H9 (cell line): ENCODE measurements at regions not wholly inside any gene's neighbourhood (a gene's known extent, or its start where the extent isn't known, plus 50 kb on each side); places are given as distances from the start of the nearest gene placed in this dataset.

ENCODE experiments used
- DNase-seq: peaks from one replicate; pipeline ENCODE4 v3.0.0-alpha.2; 2017
- H2AFZ ChIP-seq: one replicate; pipeline ENCODE4 v1.6.1; 2013; ENCODE audit warnings: mild to moderate bottlenecking, low read length, control low read depth, moderate library complexity
- H2AK5ac ChIP-seq: 2 replicates; pipeline ENCODE4 v1.6.1; 2013; ENCODE audit warnings: low read length, control low read depth, mixed read lengths; ENCODE audit not compliant: insufficient read length
- H2BK120ac ChIP-seq: one replicate; pipeline ENCODE4 v1.6.1; 2013; ENCODE audit warnings: low read depth, mild to moderate bottlenecking, low read length, control low read depth, inconsistent platforms; ENCODE audit not compliant: poor library complexity, severe bottlenecking
- H2BK12ac ChIP-seq: 2 replicates; pipeline ENCODE4 v1.6.1; 2013; ENCODE audit warnings: low read length, control low read depth, mixed read lengths, low read depth; ENCODE audit not compliant: insufficient read length
- H2BK15ac ChIP-seq: 2 replicates; pipeline ENCODE4 v1.6.1; 2013; ENCODE audit warnings: low read depth, low read length, control low read depth
- H2BK20ac ChIP-seq: one replicate; pipeline ENCODE4 v1.6.1; 2013; ENCODE audit warnings: low read depth, mild to moderate bottlenecking, low read length, control low read depth, inconsistent platforms; ENCODE audit not compliant: poor library complexity, severe bottlenecking
- H2BK5ac ChIP-seq: 2 replicates; pipeline ENCODE4 v1.6.1; 2013; ENCODE audit warnings: low read length, control low read depth, mixed read lengths; ENCODE audit not compliant: insufficient read length
- H3K14ac ChIP-seq: 2 replicates; pipeline ENCODE4 v1.6.1; 2013; ENCODE audit warnings: low read length, control low read depth; ENCODE audit not compliant: insufficient read depth
- H3K18ac ChIP-seq: 2 replicates; pipeline ENCODE4 v1.6.1; 2013; ENCODE audit warnings: low read depth, mild to moderate bottlenecking, mixed read lengths, low read length, control low read depth; ENCODE audit not compliant: insufficient read length
- H3K23ac ChIP-seq: 2 replicates; pipeline ENCODE4 v1.6.1; 2013; ENCODE audit warnings: low read length, control low read depth, mixed read lengths, low read depth; ENCODE audit not compliant: insufficient read length
- H3K23me2 ChIP-seq: 2 replicates; pipeline ENCODE4 v1.6.1; 2013; ENCODE audit warnings: low read depth, mild to moderate bottlenecking, mixed read lengths, low read length, control low read depth; ENCODE audit not compliant: insufficient read length, poor library complexity, severe bottlenecking
- H3K27ac ChIP-seq: 2 replicates; pipeline ENCODE4 v1.5.1; 2013; ENCODE audit warnings: low read length, control low read depth, mixed read lengths, low read depth; ENCODE audit not compliant: insufficient read length
- H3K27me3 ChIP-seq: 2 replicates; pipeline ENCODE4 v1.6.1; 2013; ENCODE audit warnings: low read length, control low read depth, inconsistent platforms; ENCODE audit not compliant: insufficient read depth
- H3K4ac ChIP-seq: 2 replicates; pipeline ENCODE4 v1.6.1; 2013; ENCODE audit warnings: low read depth, mild to moderate bottlenecking, control low read depth, inconsistent platforms, low read length, moderate library complexity
- H3K4me1 ChIP-seq: 2 replicates; pipeline ENCODE4 v1.6.1; 2013; ENCODE audit warnings: low read length, control low read depth, inconsistent platforms; ENCODE audit not compliant: insufficient read depth
- H3K4me2 ChIP-seq: 2 replicates; pipeline ENCODE4 v1.6.1; 2013; ENCODE audit warnings: low read length, control low read depth, mixed read lengths; ENCODE audit not compliant: insufficient read length, insufficient read depth
- H3K56ac ChIP-seq: 2 replicates; pipeline ENCODE4 v1.6.1; 2013; ENCODE audit warnings: low read depth, mild to moderate bottlenecking, mixed read lengths, low read length, control low read depth; ENCODE audit not compliant: insufficient read length
- H3K79me1 ChIP-seq: 2 replicates; pipeline ENCODE4 v1.6.1; 2013; ENCODE audit warnings: low read depth, mild to moderate bottlenecking, moderate library complexity, low read length, control low read depth, inconsistent platforms; ENCODE audit not compliant: insufficient read depth, poor library complexity, severe bottlenecking
- H3K79me2 ChIP-seq: 2 replicates; pipeline ENCODE4 v1.6.1; 2013; ENCODE audit warnings: low read length, control low read depth, inconsistent platforms; ENCODE audit not compliant: insufficient read depth
- H3K9ac ChIP-seq: 2 replicates; pipeline ENCODE4 v1.6.1; 2013; ENCODE audit warnings: low read length, control low read depth, mixed read lengths; ENCODE audit not compliant: insufficient read length; ENCODE audit errors: extremely low read depth
- H3K9me3 ChIP-seq: one replicate; pipeline ENCODE4 v1.6.1; 2013; ENCODE audit warnings: low read depth, low read length, inconsistent platforms; ENCODE audit not compliant: control insufficient read depth
- H3T11ph ChIP-seq: one replicate; pipeline ENCODE4 v1.6.1; 2013; ENCODE audit warnings: mild to moderate bottlenecking, low read length, control low read depth, inconsistent platforms
- H4K20me1 ChIP-seq: one replicate; pipeline ENCODE4 v1.6.1; 2013; ENCODE audit not compliant: control insufficient read depth, insufficient read length, insufficient read depth
- H4K5ac ChIP-seq: 2 replicates; pipeline ENCODE4 v1.6.1; 2013; ENCODE audit warnings: low read depth, mild to moderate bottlenecking, mixed read lengths, low read length, control low read depth; ENCODE audit not compliant: insufficient read length
- H4K8ac ChIP-seq: replicated peaks from 2 replicates; pipeline ENCODE4 v1.6.1; 2013; ENCODE audit warnings: low read length, control low read depth, mixed read lengths, low read depth; ENCODE audit not compliant: insufficient read length
- H4K91ac ChIP-seq: 2 replicates; pipeline ENCODE4 v1.6.1; 2013; ENCODE audit warnings: low read depth, mild to moderate bottlenecking, moderate library complexity, mixed read lengths, low read length, control low read depth; ENCODE audit not compliant: insufficient read length
- H3K27ac Mint-ChIP-seq, 3 experiments: 2 replicates in 2 of 3; 3 replicates in 1 of 3; pipeline ENCODE4 v1.8.0; 2020 to 2021; ENCODE audit warnings: mixed read lengths in 3 of 3, mild to moderate bottlenecking in 1 of 3, moderate library complexity in 1 of 3
- H3K27me3 Mint-ChIP-seq: 2 replicates; pipeline ENCODE4 v1.8.0; 2021; ENCODE audit warnings: low read depth, mild to moderate bottlenecking, moderate library complexity, mixed read lengths
- H3K36me3 Mint-ChIP-seq, 3 experiments: 2 replicates in 2 of 3; 3 replicates in 1 of 3; pipeline ENCODE4 v1.8.0; 2020 to 2021; ENCODE audit warnings: low read depth in 3 of 3, mixed read lengths in 3 of 3; ENCODE audit not compliant: insufficient read depth in 1 of 3
- H3K4me1 Mint-ChIP-seq, 2 experiments: 2 replicates each; pipeline ENCODE4 v1.8.0; 2020; ENCODE audit warnings: mixed read lengths in 2 of 2
- H3K4me3 Mint-ChIP-seq, 2 experiments: 2 replicates in 1 of 2; 3 replicates in 1 of 2; pipeline ENCODE4 v1.8.0; 2020 to 2021; ENCODE audit warnings: mild to moderate bottlenecking in 2 of 2, mixed read lengths in 2 of 2, moderate library complexity in 1 of 2
- H3K9me3 Mint-ChIP-seq, 2 experiments: 2 replicates in 1 of 2; 3 replicates in 1 of 2; pipeline ENCODE4 v1.8.0; 2020; ENCODE audit warnings: mild to moderate bottlenecking in 2 of 2, mixed read lengths in 2 of 2, moderate library complexity in 1 of 2
- CTCF ChIP-seq: fragments of 200-600 bp; sonication (generic); conservative IDR thresholded peaks from 3 replicates; pipeline ENCODE4 v1.8.0; 2021; ENCODE audit warnings: antibody characterized with exemption, mild to moderate bottlenecking
- WGBS: extraction: QIAGEN DNeasy Blood & Tissue Kit; methylation state at CpG from one replicate; pipeline ENCODE4 v1.1.7; 2013; ENCODE audit warnings: missing lambda C conversion rate, low lambda C conversion rate, mixed read lengths; ENCODE audit not compliant: insufficient read length; ENCODE audit errors: extremely low coverage; 5-methylcytosine and 5-hydroxymethylcytosine counted together

GRCh38 chr3:59658274-59658673, 608.4 kb upstream of the CFAP20DC start:
- Mint-ChIP-seq H3K27ac (no peak overlapping the region), H3K27me3 (peaks cover 3% of the 10 kb centered on the region), H3K4me3 (no peak overlapping the region), H3K36me3 (no peaks in the 10 kb centered on the region), H3K4me1 (peaks cover 15 to 16% of the 10 kb centered on the region in 2 experiments), H3K9me3 (no peaks in the 10 kb centered on the region; a peak in 1 of 5 replicates)
- WGBS = no CpG with 5 or more reads among the region's 3 CpGs
- Histone ChIP-seq H3K27ac (no peak overlapping the region), H2AK5ac (no peak overlapping the region), H2BK120ac (no peak overlapping the region), H3K23me2 (no peaks in the 10 kb centered on the region), H3K4ac (no peak overlapping the region), H3K56ac (no peak overlapping the region), H3K18ac (no peak overlapping the region), H2BK5ac (no peak overlapping the region), H2BK12ac (no peak overlapping the region), H3K4me2 (no peak overlapping the region), H2BK20ac (no peak overlapping the region), H2AFZ (no peak overlapping the region), H3K4me1 (no peaks in the 10 kb centered on the region), H3T11ph (no peak overlapping the region), H2BK15ac (no peak overlapping the region), H3K27me3 (no peaks in the 10 kb centered on the region), H4K8ac (no peak overlapping the region), H3K79me1 (no peaks in the 10 kb centered on the region), H4K20me1 (no peaks in the 10 kb centered on the region), H4K91ac (no peak overlapping the region), H3K9ac (no peak overlapping the region), H4K5ac (no peak overlapping the region), H3K14ac (no peak overlapping the region), H3K23ac (no peak overlapping the region), H3K79me2 (no peaks in the 10 kb centered on the region), H3K9me3 (no peaks in the 10 kb centered on the region)
- TF ChIP-seq CTCF = no peak
- no peak for DNase-seq
